ENCODE measurements at regions not wholly inside any gene's neighbourhood (a gene's known extent, or its start where the extent isn't known, plus 50 kb on each side); places are given as distances from the start of the nearest gene placed in this dataset.

GRCh38 chr5:124021776-124022175 is 509.8 kb downstream of the CSNK1G3 start:
- no peak for TF ChIP-seq CTCF (IDR thresholded peaks at IDR 0.05 in 2 of 3, conservative IDR thresholded peaks at IDR 0.05 in 1 of 3; ENCODE audit: borderline replicate concordance in 1 of 3, insufficient read depth in 1 of 3, low read depth in 2 of 3, low read length in 2 of 3)
- no peak for TF ChIP-seq FOSL1 (IDR thresholded peaks at IDR 0.05; ENCODE audit: low read depth)
- TF ChIP-seq SP1 (IDR thresholded peaks at IDR 0.05; ENCODE audit: low read depth) = no peak

All from HCT116 (cell line).